Liver (tissue), 8 donors: ENCODE measurements at regions not wholly inside any gene's neighbourhood (a gene's known extent, or its start where the extent isn't known, plus 50 kb on each side); places are given as distances from the start of the nearest gene placed in this dataset.

Experiments
- DNase-seq: peaks from one replicate; pipeline ENCODE4 v3.0.0-alpha.2; 2017; ENCODE audit warnings: low spot score
- H3K27ac ChIP-seq, 2 donors: one replicate each; pipeline ENCODE4 v1.7.0; 2013; ENCODE audit warnings: inconsistent platforms in 2 of 2, low read length in 2 of 2, control low read depth in 1 of 2, low read depth in 1 of 2, mild to moderate bottlenecking in 1 of 2
- H3K27me3 ChIP-seq, 4 donors: one replicate each; pipeline versions ENCODE4 v1.6.1 to v1.7.0; 2013; ENCODE audit warnings: low read length in 3 of 4, inconsistent platforms in 1 of 4, mild to moderate bottlenecking in 1 of 4, moderate library complexity in 1 of 4; ENCODE audit not compliant: control insufficient read depth in 4 of 4, insufficient read depth in 4 of 4
- H3K36me3 ChIP-seq, 4 donors: one replicate each; pipeline versions ENCODE4 v1.6.1 to v1.7.0; 2013; ENCODE audit warnings: low read length in 3 of 4, mild to moderate bottlenecking in 3 of 4, low read depth in 1 of 4, moderate library complexity in 1 of 4; ENCODE audit not compliant: control insufficient read depth in 4 of 4, insufficient read depth in 3 of 4
- H3K4me1 ChIP-seq, 4 donors: one replicate each; pipeline versions ENCODE4 v1.6.1 to v1.7.0; 2013; ENCODE audit warnings: low read length in 3 of 4, mild to moderate bottlenecking in 3 of 4, moderate library complexity in 1 of 4; ENCODE audit not compliant: control insufficient read depth in 4 of 4, insufficient read depth in 4 of 4
- H3K4me3 ChIP-seq, 3 donors: one replicate each; pipeline versions ENCODE4 v1.6.1 to v1.7.0; 2013; ENCODE audit warnings: low read length in 3 of 3, control low read depth in 1 of 3, low read depth in 1 of 3, mild to moderate bottlenecking in 1 of 3
- H3K9ac ChIP-seq, 2 donors: one replicate each; pipeline ENCODE4 v1.7.0; 2013; ENCODE audit warnings: low read length in 2 of 2, mild to moderate bottlenecking in 2 of 2, moderate library complexity in 2 of 2, control low read depth in 1 of 2, low read depth in 1 of 2
- H3K9me3 ChIP-seq, 4 donors: one replicate each; pipeline versions ENCODE4 v1.6.1 to v1.7.0; 2013; ENCODE audit warnings: low read length in 3 of 4; ENCODE audit not compliant: control insufficient read depth in 4 of 4
- ATF3 ChIP-seq: IDR thresholded peaks from 2 replicates; pipeline ENCODE4 v1.6.1; 2016; ENCODE audit warnings: antibody characterized with exemption
- CTCF ChIP-seq: fragments of 150-350 bp; IDR thresholded peaks from 2 replicates; pipeline ENCODE4 v1.5.1; 2017; ENCODE audit warnings: improper control_type of control experiment, low read depth, low read length; ENCODE audit not compliant: missing input control
- EGR1 ChIP-seq, 2 donors: IDR thresholded peaks; 2 replicates each; pipeline ENCODE4 v1.6.1; 2016 to 2018; ENCODE audit warnings: antibody characterized with exemption in 2 of 2, low read depth in 2 of 2
- FOXA1 ChIP-seq: IDR thresholded peaks from 2 replicates; pipeline ENCODE4 v1.6.1; 2016; ENCODE audit warnings: antibody characterized with exemption
- FOXA2 ChIP-seq: IDR thresholded peaks from 2 replicates; pipeline ENCODE4 v1.6.1; 2016; ENCODE audit warnings: antibody characterized with exemption
- GABPA ChIP-seq, 2 donors: IDR thresholded peaks in 1 of 2; conservative IDR thresholded peaks in 1 of 2; 2 replicates each; pipeline ENCODE4 v1.6.1; 2016; ENCODE audit warnings: antibody characterized with exemption in 2 of 2, mild to moderate bottlenecking in 1 of 2, moderate library complexity in 1 of 2
- HNF4A ChIP-seq, 2 donors: conservative IDR thresholded peaks; 2 replicates each; pipeline ENCODE4 v1.6.1; 2016; ENCODE audit warnings: antibody characterized with exemption in 2 of 2, mild to moderate bottlenecking in 2 of 2
- HNF4G ChIP-seq: IDR thresholded peaks from 2 replicates; pipeline ENCODE4 v1.6.1; 2016; ENCODE audit warnings: antibody characterized with exemption
- JUND ChIP-seq, 2 donors: IDR thresholded peaks; 2 replicates each; pipeline ENCODE4 v1.6.1; 2016; ENCODE audit warnings: antibody characterized with exemption in 2 of 2
- MAX ChIP-seq: IDR thresholded peaks from 2 replicates; pipeline ENCODE4 v1.6.1; 2016; ENCODE audit warnings: antibody characterized with exemption
- NR2F2 ChIP-seq: IDR thresholded peaks from 2 replicates; pipeline ENCODE4 v1.6.1; 2016; ENCODE audit warnings: antibody characterized with exemption
- RAD21 ChIP-seq, 2 donors: IDR thresholded peaks; 2 replicates each; pipeline ENCODE4 v1.6.1; 2016; ENCODE audit warnings: antibody characterized with exemption in 2 of 2, mild to moderate bottlenecking in 2 of 2
- RXRA ChIP-seq, 2 donors: IDR thresholded peaks; 2 replicates each; pipeline ENCODE4 v1.6.1; 2017 to 2018; ENCODE audit warnings: antibody characterized with exemption in 2 of 2, mild to moderate bottlenecking in 1 of 2
- SP1 ChIP-seq: IDR thresholded peaks from 2 replicates; pipeline ENCODE4 v1.6.1; 2018; ENCODE audit warnings: antibody characterized with exemption, mild to moderate bottlenecking
- TAF1 ChIP-seq: conservative IDR thresholded peaks from 2 replicates; pipeline ENCODE4 v1.6.1; 2016; ENCODE audit warnings: antibody characterized with exemption, mild to moderate bottlenecking
- YY1 ChIP-seq: IDR thresholded peaks from 2 replicates; pipeline ENCODE4 v1.6.1; 2016; ENCODE audit warnings: antibody characterized with exemption, mild to moderate bottlenecking
- ZBTB33 ChIP-seq: IDR thresholded peaks from 2 replicates; pipeline ENCODE4 v1.6.1; 2016; ENCODE audit warnings: antibody characterized with exemption
- WGBS: extraction: QIAGEN DNeasy Blood & Tissue Kit; methylation state at CpG from one replicate; pipeline ENCODE4 v1.1.7; 2013; 5-methylcytosine and 5-hydroxymethylcytosine counted together
- TF ChIP-seq, protein P1 (sequence below): IDR thresholded peaks from 2 replicates; pipeline ENCODE4 v1.6.1; 2016; ENCODE audit warnings: antibody characterized with exemption, mild to moderate bottlenecking
- donor health status: healthy.
- donor health status: healthy.
- donor health status: healthy.
- donor health status: healthy.
- donor health status: healthy.

GRCh38 chr3:155022896-155023295, 57.2 kb upstream of the MME start:
- H3K4me1 ChIP-seq, result no peaks in the 10 kb centered on the region
- H3K27me3 ChIP-seq, result no peaks in the 10 kb centered on the region
- H3K9ac ChIP-seq, result no peak overlapping the region
- no peak overlapping the region for H3K4me3 ChIP-seq
- H3K27ac ChIP-seq, result no peak overlapping the region
- no peak for DNase-seq
- no peaks in the 10 kb centered on the region for H3K9me3 ChIP-seq
- TF ChIP-seq HNF4G, result no peak
- no peak for TF ChIP-seq EGR1 (IDR thresholded peaks at IDR 0.05; ENCODE audit: low read depth in 2 of 2)
- no peak for TF ChIP-seq NR2F2
- TF ChIP-seq FOXA1, result no peak
- no peak for TF ChIP-seq RAD21 (IDR thresholded peaks at IDR 0.05)
- no peak for TF ChIP-seq MAX
- no peak for TF ChIP-seq YY1
- no peak for TF ChIP-seq HNF4A (conservative IDR thresholded peaks at IDR 0.05)
- no peak for TF ChIP-seq ATF3
- no peak for TF ChIP-seq SP1
- TF ChIP-seq ZBTB33, result no peak
- no peak for TF ChIP-seq RXRA (IDR thresholded peaks at IDR 0.05)
- TF ChIP-seq JUND (IDR thresholded peaks at IDR 0.05), result no peak
- TF ChIP-seq, protein P1, sequence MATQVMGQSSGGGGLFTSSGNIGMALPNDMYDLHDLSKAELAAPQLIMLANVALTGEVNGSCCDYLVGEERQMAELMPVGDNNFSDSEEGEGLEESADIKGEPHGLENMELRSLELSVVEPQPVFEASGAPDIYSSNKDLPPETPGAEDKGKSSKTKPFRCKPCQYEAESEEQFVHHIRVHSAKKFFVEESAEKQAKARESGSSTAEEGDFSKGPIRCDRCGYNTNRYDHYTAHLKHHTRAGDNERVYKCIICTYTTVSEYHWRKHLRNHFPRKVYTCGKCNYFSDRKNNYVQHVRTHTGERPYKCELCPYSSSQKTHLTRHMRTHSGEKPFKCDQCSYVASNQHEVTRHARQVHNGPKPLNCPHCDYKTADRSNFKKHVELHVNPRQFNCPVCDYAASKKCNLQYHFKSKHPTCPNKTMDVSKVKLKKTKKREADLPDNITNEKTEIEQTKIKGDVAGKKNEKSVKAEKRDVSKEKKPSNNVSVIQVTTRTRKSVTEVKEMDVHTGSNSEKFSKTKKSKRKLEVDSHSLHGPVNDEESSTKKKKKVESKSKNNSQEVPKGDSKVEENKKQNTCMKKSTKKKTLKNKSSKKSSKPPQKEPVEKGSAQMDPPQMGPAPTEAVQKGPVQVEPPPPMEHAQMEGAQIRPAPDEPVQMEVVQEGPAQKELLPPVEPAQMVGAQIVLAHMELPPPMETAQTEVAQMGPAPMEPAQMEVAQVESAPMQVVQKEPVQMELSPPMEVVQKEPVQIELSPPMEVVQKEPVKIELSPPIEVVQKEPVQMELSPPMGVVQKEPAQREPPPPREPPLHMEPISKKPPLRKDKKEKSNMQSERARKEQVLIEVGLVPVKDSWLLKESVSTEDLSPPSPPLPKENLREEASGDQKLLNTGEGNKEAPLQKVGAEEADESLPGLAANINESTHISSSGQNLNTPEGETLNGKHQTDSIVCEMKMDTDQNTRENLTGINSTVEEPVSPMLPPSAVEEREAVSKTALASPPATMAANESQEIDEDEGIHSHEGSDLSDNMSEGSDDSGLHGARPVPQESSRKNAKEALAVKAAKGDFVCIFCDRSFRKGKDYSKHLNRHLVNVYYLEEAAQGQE, result no peak
- TF ChIP-seq CTCF, result no peak
- TF ChIP-seq GABPA (IDR thresholded peaks at IDR 0.05 in 1 of 2, conservative IDR thresholded peaks at IDR 0.05 in 1 of 2), result no peak
- TF ChIP-seq FOXA2, result no peak
- TF ChIP-seq TAF1, result no peak
- no peaks in the 10 kb centered on the region for H3K36me3 ChIP-seq

DNA sequence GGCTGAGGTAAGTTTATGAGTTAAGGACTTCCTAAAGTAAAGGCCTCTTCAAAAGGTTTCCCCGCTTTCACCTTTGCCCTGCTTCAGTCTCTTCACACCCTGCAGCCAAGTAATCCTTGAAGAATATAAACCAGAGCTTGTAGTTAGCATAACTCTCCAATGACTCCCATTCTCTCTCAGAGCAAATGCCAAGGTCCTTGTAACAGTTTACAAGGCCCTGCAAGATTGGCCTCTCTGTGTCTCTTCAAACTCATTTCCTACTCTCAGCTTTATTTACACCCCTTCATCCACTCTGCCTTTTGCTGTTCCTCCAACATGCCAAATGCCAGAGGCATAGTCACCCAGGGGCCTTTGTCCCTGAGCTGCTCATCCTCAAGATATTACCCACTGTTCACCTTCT, 60.5 kb upstream of the MME start:
- Histone ChIP-seq H3K4me3 (no peak overlapping the region), H3K27ac (no peak overlapping the region), H3K9me3 (no peaks in the 10 kb centered on the region), H3K9ac (no peak overlapping the region), H3K36me3 (no peaks in the 10 kb centered on the region), H3K27me3 (no peaks in the 10 kb centered on the region), H3K4me1 (no peaks in the 10 kb centered on the region)
- no peak for DNase-seq
- 89% methylated on average over 1 of the region's 1 CpG for WGBS
- TF ChIP-seq TAF1 (no peak), FOXA2 (no peak)
